Testis (tissue), 2 donors: ENCODE measurements at regions not wholly inside any gene's neighbourhood (a gene's known extent, or its start where the extent isn't known, plus 50 kb on each side); places are given as distances from the start of the nearest gene placed in this dataset.

Source experiments
- POLR2A ChIP-seq: fragments of 450-650 bp; IDR thresholded peaks from one replicate; pipeline ENCODE4 v1.6.1; 2017; ENCODE audit warnings: antibody characterized with exemption, mild to moderate bottlenecking, moderate library complexity
- TF ChIP-seq, protein P1 (sequence below), 3 experiments: fragments of 450-650 bp in 2 of 3; fragments of 200-600 bp in 1 of 3; sonication (generic) in 1 of 3; IDR thresholded peaks; one replicate each; pipeline ENCODE4 v1.5.1; 2016 to 2019; ENCODE audit warnings: antibody characterized with exemption in 3 of 3, mild to moderate bottlenecking in 2 of 3, moderate library complexity in 1 of 3

GRCh38 chr5:5040712-5041111, 99.4 kb upstream of the ADAMTS16 start:
- TF ChIP-seq, protein P1, sequence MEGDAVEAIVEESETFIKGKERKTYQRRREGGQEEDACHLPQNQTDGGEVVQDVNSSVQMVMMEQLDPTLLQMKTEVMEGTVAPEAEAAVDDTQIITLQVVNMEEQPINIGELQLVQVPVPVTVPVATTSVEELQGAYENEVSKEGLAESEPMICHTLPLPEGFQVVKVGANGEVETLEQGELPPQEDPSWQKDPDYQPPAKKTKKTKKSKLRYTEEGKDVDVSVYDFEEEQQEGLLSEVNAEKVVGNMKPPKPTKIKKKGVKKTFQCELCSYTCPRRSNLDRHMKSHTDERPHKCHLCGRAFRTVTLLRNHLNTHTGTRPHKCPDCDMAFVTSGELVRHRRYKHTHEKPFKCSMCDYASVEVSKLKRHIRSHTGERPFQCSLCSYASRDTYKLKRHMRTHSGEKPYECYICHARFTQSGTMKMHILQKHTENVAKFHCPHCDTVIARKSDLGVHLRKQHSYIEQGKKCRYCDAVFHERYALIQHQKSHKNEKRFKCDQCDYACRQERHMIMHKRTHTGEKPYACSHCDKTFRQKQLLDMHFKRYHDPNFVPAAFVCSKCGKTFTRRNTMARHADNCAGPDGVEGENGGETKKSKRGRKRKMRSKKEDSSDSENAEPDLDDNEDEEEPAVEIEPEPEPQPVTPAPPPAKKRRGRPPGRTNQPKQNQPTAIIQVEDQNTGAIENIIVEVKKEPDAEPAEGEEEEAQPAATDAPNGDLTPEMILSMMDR (IDR thresholded peaks at IDR 0.05), result no peak
- TF ChIP-seq POLR2A, result no peak
